Cerebellar nuclear complex (tissue), 1 donor: ENCODE measurements at regions not wholly inside any gene's neighbourhood (a gene's known extent, or its start where the extent isn't known, plus 50 kb on each side); places are given as distances from the start of the nearest gene placed in this dataset.
A peak's percentile ranks its signal among the peaks of the same experiment; 100 is the strongest.
"Not testable (repeated sequence)": the region's sequence is repeated elsewhere in the genome, so short reads cannot be mapped to it uniquely, and the experiment has no call there.

Source experiments
- DNase-seq, 2 experiments: peaks; one replicate each; lab custom pipeline; 2025; lab: John Stamatoyannopoulos, UW

GRCh38 chr5:144004751-144005150, 165.7 kb downstream of the YIPF5 start:
- no peak for DNase-seq

DNA sequence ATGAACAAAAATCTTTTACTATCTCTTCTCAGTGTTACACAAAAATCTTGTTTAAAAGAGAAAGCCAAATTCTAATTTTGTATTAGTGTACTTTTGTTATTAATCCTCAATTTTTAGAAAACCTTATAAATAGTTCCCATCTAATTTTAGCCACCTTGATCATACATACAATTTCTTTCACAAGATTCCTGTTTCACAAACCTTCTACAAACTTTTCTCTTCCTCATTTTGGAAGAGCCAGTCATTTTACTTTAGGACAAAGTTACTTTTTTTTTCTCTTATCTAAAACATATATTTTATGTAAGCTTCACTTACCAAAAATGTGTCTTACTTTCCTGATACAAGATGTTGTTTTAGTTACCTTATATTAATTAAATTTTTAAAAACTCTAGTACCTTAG, 161.3 kb downstream of the YIPF5 start:
- DNase-seq, result no peak

DNA sequence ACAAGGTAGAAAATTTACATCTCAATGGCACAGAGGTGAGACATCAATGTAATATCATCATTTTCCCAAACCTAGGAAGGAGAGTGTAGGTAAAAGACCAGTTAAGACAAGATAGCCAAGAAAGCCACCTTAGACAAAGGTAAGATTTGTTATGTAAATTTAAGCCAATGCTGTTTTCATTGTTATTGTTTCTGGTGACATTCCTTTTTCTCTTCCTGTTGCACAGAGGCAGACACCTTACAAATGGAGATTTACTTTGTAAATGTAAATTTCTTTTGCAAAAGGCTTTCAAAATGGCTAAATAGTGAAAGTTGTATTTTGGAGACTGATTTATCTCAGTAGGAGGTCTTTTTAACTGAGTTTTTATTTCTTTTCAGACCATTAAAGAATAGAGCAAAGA, 159.1 kb downstream of the YIPF5 start:
- no peak for DNase-seq

DNA sequence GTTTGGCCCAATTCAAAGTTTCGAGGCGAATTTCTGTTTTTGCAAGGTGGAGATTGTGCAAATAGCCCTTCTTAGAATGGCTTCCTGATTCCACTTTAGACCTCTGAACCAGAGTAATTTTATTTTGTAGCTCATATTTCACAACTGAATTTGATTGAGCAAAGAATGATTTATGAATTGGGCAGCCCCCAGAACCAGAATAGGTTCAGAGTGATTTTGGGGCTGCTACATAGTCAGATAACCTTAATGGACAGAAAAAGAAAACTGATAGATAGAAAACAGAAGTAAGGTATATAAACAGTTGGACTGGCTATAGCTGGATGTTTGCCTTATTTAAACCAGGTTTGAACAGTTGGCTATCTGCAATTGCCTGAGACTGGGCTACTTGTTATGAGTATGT, 156.6 kb downstream of the YIPF5 start:
- no peak for DNase-seq

DNA sequence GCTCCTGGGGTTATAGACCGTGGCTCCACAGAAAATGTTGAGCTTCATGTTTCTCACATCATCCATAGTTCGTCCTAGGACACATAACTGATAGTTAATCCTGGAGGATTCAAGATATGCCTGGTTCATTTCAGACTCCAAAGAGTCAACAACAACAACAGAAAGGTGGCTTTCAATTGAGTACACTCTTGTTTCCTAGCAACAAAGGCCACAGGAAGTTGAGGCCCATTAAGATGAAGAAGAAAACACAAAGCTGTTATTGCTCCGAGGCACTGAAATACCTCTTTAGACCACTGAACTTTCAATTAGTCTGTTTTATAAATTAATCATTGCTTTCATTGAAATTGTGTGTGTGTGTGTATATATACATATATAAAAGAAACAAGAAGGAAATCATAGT, 154.5 kb downstream of the YIPF5 start:
- no peak for DNase-seq

- peak in 1 of 2 experiments; percentile 28 for DNase-seq
Observed at GRCh38 chr5:144017119-144017518, 153.3 kb downstream of the YIPF5 start.

DNA sequence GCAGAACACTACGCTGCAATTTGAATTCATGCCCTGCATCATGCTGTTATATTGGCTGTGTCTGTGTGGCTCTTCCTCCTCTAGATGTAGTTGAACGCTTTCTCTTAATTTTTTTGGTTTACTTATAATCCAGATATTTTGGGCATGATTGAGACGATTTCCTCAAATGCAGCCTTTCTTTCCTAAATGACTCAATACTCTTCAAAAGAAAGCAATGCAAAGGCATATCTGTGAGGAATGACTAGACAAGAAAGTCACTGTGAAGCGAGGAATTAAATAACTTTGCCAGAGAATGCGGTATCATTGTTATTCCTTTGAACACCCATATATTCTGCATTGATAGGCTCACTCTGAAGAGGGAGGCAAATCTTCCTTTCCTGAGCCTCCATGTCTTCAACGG, 152.8 kb downstream of the YIPF5 start:
- no peak for DNase-seq

DNA sequence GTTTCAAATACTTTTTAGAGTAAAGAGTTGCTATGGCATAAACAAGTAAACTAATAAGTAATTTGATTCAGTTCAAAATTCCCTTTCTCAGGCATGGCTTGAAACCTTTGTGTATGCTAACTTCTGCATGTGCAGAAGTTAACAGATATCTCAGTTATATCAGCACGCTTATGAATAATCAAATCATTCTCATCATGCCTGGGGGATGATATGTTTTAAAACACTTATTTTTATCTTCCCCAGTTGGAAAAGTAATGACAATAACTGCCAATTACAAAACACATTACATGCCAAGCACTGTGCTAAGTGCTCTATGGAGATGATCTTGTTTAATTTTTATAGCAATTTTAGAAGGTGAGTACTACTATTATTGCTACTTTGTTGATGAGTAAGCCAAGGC, 146.4 kb downstream of the YIPF5 start:
- no peak for DNase-seq

- DNase-seq, result no peak
Observed at GRCh38 chr5:144024545-144024944, 145.9 kb downstream of the YIPF5 start.

GRCh38 chr5:144026286-144026685, 144.2 kb downstream of the YIPF5 start:
- DNase-seq, result no peak

DNA sequence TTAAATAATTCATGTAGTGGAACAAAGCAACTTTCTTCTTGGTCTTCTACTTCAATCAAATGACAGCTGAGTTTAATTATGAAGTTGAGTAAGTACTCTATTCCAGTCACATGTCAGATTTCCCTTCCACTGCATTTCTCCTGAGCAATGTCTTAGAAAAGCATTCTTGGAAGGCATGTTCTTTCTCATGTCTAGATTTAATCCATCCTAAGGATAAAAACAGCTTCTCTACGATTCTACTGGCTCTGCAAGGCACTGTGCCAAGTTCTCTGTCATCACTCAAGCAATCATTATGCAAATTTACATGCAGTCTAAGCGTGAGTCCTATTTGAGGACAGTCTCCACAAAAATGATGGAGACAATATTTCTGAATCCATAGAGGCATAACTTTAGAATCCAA, 142.4 kb downstream of the YIPF5 start:
- no peak for DNase-seq

DNA sequence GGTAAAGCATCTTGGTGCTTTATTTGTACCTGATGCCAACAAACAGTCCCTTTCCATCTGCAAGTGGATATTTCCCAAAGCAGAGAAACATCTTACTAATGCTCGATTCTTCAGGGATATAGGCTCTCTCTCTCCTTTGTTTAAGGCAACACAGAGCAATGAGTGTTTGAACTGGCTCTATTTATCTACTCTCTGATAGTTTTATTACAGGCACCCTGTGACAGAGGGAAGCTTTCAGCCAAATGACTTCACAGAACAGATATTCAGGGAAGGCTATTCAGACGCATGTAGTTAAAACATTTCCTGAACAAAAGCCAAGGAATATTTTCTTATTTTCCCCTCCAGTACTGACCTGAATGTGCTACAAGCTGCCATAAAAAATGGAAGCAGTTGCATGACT, 141.8 kb downstream of the YIPF5 start:
- DNase-seq, result no peak

DNA sequence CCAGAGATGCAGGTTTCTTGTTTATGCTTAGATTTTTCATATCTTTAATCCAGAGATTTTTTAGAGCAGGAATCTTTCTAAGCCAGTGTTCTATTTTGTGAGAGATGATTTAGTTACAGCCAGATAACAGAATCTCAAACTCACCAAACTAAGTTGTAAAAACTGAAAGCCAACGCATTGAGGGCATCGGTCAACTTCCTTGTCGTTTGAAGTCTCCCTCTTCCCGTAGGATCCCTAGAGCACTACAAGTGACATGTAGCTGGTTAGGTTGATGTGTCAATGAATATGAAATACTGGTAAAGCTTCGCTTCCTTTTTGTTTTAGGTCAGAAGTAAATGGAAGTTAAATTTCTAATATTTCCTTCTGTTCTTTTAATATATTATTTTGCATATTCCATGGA, 139.6 kb downstream of the YIPF5 start:
- no peak for DNase-seq

DNA sequence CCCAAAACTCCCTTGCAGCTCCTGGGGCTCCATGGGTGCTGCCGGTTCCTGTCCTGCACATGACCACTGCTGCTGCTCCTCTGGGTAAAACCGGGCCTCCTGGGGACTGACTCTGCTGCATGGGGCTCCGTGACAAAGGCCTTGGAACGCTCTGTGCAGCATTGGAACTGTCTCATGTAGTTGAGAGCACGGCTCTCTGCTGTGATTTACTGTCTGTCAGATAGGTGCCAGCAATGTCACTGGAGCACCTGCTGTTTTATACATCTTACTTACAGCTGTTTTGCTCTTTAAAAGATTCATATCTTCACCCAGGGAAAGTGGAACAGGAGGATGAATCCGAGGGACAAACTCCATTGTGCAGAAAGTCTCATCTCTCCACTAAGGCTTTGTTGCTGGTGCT, 138.1 kb downstream of the YIPF5 start:
- no peak for DNase-seq

GRCh38 chr5:144033486-144033885, 137.0 kb downstream of the YIPF5 start:
- DNase-seq, result no peak

DNA sequence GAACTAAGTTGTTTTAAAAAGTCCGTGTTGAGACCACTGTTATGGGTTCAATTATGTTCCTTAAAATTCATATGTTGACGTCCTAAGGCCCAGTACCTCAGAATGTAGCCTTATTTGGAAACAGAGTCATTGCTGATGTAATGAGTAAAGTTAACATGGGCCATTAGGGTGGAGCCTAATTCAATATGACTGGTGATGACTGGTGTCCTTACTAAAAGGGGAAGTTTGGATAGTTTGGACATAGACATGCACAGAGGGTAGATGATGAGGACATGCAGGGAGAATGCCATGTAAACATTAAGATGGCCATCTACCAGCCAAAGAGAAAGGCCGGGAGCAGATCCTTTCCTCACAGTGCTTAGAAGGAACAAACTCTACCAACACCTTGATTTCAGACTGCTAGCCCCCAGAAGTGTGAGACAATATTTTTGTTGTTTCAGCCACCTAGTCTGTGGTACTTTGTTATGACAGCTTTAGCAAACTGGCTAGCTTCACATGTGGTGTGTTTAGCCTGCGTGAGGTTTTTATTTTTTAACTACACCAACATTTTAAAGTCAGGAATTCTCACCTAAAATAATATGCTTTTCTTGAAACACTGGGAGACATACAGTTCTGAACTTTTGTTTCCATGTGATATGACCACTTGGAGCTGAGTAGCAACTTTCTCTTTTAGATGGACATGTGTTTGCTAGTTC, 135.3 kb downstream of the YIPF5 start:
- DNase-seq, result no peak

DNA sequence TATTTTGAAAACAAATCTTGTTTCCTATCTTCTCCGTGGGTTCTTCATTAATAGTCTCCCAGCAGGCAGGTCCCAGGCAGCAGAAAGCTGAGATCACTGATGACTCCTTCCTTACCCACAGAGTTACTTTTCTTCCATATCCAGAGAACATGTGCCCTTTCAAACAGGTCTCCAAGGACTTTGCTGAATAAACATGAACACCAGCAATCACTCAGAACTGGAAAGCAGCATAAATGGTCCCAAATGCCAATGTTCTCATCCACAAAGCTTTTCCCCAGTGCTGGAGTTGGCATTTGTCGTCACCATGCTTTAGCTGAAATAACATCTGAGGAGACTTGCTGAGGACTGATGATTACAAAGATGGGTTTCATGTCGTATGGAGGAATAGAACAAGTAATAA, 134.0 kb downstream of the YIPF5 start:
- DNase-seq, result no peak

- DNase-seq, result no peak
Observed at GRCh38 chr5:144040615-144041305, 129.7 kb downstream of the YIPF5 start.

DNA sequence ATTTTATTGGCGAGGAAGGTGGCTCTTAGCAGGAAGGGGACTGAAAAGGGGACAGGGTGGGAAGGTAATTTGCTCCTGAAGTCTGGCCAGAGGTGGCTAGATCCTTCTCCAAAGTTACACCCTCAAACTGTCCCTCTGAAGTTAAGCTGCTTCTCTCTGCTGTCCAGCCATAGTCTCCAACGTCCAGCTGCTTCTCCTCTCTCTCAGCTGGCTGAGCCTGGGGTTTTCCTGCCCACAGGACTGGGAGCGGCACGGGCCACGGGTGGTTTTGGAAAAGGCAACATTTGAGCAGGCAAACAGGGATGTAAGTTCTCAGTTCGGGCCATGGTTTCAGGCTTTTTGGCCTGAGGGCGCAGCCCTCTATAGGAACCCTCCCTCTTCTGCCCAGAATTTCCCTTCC, 128.3 kb downstream of the YIPF5 start:
- DNase-seq, result no peak

DNA sequence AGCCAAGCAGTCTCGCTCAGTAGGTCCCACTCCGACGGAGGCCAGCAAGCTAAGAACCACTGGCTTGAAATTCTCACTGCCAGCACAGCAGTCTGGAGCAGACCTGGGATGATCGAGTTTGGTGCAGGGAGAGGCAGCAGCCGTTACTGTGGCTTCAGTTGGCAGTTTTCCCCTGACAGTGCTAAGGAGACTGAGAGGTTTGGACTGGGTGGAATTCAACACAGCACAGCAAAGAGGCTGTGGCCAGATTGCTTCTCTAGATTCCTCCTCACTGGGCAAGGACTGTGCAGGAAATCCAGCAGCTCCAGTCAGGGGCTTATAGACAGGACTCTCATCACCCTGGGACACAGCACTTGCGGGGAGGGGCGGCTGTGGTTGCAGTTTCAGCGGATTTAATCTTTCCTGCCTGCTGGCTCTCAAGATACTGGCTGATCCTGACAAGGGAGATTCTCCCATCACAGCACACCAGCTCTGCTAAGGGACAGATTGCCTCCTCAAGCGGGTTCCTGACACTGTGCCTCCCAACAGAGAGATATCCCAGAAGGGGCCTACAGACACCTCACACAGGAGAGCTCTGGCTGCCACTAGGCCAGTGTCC, 122.1 kb downstream of the YIPF5 start:
- DNase-seq, result no peak

DNA sequence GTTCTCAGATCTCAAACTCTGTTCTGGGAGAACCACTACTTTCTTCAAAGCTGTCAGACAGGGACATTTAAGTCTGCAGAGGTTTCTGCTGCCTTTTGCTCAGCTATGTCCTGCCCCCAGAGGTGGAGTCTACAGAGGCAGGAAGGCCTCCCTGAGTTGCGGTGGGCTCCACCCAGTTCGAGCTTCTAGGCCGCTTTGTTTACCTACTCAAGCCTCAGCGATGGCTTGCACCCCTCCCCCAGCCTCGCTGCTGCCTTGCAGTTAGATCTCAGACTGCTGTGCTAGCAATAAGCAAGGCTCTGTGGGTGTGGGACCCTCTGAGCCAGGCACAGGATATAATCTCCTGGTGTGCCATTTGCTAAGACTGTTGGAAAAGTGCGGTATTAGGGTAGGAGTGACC, 115.1 kb downstream of the YIPF5 start:
- DNase-seq, result not testable (repeated sequence)

GRCh38 chr5:144060091-144060490, 110.4 kb downstream of the YIPF5 start:
- not testable (repeated sequence) for DNase-seq

- DNase-seq, result no peak
Observed at GRCh38 chr5:144060598-144060997, 109.9 kb downstream of the YIPF5 start.

DNA sequence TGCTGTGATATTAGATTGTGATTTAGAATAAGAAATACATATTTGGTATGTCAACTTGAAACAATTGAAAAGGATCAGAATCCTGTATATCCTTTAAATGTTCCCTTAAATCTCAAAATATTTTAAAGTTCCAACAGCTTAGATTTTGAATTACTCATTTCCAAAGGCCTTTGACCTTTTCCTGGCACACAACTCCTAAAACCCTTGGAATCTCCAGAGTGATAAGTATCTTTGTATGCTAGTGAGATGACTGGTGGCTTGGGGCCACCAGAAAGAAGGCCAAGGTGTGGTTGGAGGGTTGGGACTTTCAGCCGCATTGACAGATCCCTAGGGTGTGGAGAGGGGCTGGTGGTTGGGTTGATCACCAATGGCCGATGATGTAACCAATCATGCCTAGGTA, 104.7 kb downstream of the YIPF5 start:
- no peak for DNase-seq
